HL-60 (cell line): ENCODE measurements at regions not wholly inside any gene's neighbourhood (a gene's known extent, or its start where the extent isn't known, plus 50 kb on each side); places are given as distances from the start of the nearest gene placed in this dataset.
"Not testable (repeated sequence)": the region's sequence is repeated elsewhere in the genome, so short reads cannot be mapped to it uniquely, and the experiment has no call there.

Source experiments
- CTCF ChIP-seq: IDR thresholded peaks from one replicate; pipeline ENCODE4 v1.5.1; 2011; ENCODE audit warnings: low read length, control low read depth, inconsistent platforms; ENCODE audit not compliant: insufficient read depth
- POLR2AphosphoS5 ChIP-seq: IDR thresholded peaks from 2 replicates; pipeline ENCODE4 v1.6.1; 2012; ENCODE audit warnings: low read depth

GRCh38 chr19:34562344-34562743 is 80.8 kb downstream of the WTIP start:
- not testable (repeated sequence) for TF ChIP-seq CTCF, POLR2AphosphoS5
